ENCODE measurements at regions not wholly inside any gene's neighbourhood (a gene's known extent, or its start where the extent isn't known, plus 50 kb on each side); places are given as distances from the start of the nearest gene placed in this dataset.

GRCh38 chr2:195490319-195490718, 166.7 kb upstream of the SLC39A10 start:
- no peak for DNase-seq

DNA sequence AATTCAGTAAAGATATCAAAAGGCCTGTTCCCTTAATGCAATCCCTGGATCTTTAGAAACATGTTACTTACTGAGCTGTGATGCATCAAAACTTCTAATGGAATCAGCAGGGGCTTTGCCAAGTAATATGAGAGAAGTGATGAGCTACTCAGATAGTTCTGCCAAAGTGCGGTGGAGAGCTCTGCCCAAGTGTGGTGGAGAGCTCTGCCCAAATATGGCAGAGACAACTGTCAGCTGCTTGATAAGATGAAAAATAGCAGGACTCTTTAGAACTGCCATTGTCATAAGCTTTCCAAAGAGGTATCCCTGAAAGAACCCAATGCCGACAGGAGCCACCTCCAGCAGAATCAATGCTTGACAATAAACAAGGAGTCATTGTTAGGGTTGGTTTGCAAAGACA, 167.9 kb upstream of the SLC39A10 start:
- no peak for DNase-seq

GRCh38 chr2:195488567-195488966, 168.5 kb upstream of the SLC39A10 start:
- no peak for DNase-seq

DNA sequence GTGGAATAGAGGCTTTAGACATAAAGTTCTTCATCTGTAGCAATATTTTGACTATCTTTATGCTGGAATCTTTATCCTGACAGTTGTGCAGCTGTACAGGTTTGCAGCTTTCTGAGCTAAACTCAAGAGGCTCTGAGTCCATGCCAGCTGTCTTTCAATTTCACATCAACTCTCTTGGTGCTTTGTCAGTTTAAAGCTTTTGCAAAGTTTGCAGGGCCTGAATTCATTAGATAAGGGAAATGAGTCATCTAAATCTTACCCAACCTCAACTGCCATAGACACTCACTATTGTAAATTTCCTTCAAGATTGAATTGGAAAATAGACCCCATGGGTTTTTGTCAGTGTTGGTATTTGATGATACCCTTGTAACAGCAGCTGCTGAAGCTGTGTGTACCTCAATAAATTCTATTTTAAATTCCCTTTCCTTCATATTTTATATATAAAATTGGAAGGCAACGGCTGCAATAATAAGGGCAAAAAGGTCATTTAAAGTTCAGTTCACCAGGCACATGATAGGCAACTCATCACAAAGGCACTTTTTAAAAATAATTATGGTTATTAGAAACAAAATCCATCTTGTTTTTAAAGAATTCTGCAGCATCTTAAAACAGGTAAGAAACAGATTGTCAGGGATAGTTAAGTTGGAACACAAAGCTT, 169.9 kb upstream of the SLC39A10 start:
- DNase-seq = no peak

- no peak for DNase-seq
Observed at GRCh38 chr2:195486520-195486919, 170.5 kb upstream of the SLC39A10 start.

GRCh38 chr2:195482010-195482409, 175.0 kb upstream of the SLC39A10 start:
- DNase-seq = no peak

GRCh38 chr2:195480121-195480520, 176.9 kb upstream of the SLC39A10 start:
- no peak for DNase-seq

DNA sequence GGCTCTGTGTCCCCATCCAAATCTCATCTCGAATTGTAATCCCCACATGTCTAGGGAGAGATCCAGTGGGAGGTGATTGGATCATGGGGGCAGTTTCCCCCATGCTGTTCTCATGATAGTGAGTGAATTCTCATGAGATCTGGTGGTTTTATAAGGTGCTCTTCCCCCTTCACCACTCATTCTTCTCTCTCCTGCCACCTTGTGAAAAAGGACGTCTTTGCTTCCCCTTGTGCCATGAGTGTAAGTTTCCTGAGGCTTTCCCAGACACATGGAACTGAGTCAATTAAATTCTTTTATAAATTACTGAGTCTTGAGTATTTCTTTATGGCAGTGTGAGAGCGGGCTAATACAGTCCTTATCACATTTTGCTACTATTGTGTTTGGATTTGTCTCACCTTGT, 177.6 kb upstream of the SLC39A10 start:
- no peak for DNase-seq

DNA sequence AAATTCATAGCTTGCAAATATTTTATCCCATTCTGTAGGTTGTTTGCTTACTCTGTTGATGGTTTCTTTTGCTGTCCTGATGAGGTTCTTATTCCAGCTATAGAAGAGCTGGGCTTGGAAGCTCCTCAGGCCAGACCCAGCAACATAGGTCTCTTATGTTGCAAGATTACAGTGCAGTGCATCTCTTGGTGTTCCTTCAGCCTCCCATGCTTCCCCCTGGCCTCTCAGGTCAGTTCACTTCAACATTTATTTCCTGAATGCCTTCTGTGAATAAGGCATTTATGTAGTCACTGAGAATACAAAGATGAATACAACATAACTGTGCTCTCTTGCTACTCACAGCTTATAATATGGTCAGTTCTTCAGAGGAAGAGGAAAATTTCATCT, 179.0 kb upstream of the SLC39A10 start:
- DNase-seq = no peak

GRCh38 chr2:195477248-195477995, 179.6 kb upstream of the SLC39A10 start:
- DNase-seq = no peak

- no peak for DNase-seq
Observed at GRCh38 chr2:195475336-195475735, 181.7 kb upstream of the SLC39A10 start.

GRCh38 chr2:195473862-195474261, 183.2 kb upstream of the SLC39A10 start:
- DNase-seq = no peak

GRCh38 chr2:195472501-195473234, 184.4 kb upstream of the SLC39A10 start:
- no peak for DNase-seq

DNA sequence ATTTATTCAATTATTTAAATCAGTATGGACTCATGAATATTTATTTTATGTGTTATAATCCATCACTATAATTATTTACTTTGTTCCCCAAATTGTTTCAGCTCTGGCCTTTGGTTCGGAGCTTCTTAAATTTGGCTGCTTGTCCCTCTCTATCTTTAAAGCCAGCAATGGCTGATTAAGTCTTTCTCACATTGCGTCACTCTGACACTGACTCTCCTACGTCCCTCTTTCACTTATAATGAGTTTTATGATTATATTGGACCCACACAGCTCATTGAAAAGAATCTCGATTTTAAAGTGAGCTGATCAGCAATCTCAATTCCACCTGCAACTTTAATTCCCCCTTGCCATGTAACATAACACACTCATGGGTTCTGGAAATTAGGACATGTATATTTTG, 185.2 kb upstream of the SLC39A10 start:
- no peak for DNase-seq

GRCh38 chr2:195471163-195471562, 185.9 kb upstream of the SLC39A10 start:
- DNase-seq = no peak

- DNase-seq = no peak
Observed at GRCh38 chr2:195470622-195471021, 186.4 kb upstream of the SLC39A10 start.

GRCh38 chr2:195468771-195469170, 188.3 kb upstream of the SLC39A10 start:
- no peak for DNase-seq

DNA sequence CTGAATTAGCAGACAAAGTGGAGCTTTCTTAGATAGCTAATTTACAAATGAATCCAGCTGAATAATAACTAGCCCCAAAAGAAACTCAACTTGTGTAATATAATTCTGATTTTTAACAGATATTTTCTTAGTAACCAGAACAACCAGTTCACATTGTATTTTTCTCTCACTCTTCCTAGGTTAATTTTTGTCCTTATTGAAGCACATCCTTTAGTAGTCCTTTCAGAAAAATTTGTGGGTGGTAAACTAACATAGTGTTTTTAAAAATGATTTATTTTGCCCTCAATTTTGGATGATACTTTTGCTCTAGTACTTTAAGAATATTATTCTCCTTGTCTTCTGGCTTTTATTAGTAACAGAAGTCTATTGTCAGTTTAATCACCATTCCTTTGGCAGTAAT, 190.6 kb upstream of the SLC39A10 start:
- no peak for DNase-seq

GRCh38 chr2:195461010-195461409, 196.0 kb upstream of the SLC39A10 start:
- no peak for DNase-seq

DNA sequence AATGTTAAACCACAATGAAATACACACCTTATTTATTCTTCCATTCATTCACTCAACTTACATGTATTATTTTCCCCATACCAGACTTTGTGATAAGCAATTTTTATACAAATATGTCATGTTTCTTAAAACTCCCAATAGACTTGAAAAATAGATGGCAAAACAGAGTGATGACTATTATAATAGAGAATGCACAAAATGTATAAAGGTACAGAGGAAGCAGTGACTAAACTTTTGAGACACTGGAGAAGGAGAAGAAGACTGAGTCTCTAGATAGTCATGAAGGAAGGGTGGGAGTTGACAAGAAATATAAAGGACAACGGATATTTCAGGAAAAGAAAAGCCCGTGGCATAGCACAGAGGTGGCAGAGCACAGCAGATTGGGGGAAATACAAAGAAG, 198.1 kb upstream of the SLC39A10 start:
- DNase-seq = no peak

- DNase-seq = no peak
Observed at GRCh38 chr2:195457873-195458272, 199.2 kb upstream of the SLC39A10 start.

GRCh38 chr2:195456771-195457170, 200.3 kb upstream of the SLC39A10 start:
- DNase-seq = no peak

DNA sequence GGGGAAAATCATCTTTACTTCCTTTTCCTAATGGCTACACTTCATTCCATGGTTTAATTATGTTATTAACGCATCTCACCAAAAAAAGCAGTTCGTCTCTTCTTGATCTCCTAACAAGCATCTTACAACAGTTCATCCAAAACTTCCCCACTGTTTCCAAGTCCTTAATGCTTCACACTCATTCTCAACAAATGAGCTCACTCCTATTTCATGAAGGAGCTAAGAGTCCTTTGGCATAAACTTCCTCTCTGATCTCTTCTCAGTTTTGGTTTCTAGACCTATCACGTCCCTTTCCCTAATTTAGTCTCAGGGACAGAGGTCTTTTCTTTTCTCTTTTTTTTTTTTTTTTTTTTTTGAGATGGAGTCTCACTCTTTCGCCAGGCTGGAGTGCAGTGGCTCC, 205.9 kb upstream of the SLC39A10 start:
- no peak for DNase-seq

DNA sequence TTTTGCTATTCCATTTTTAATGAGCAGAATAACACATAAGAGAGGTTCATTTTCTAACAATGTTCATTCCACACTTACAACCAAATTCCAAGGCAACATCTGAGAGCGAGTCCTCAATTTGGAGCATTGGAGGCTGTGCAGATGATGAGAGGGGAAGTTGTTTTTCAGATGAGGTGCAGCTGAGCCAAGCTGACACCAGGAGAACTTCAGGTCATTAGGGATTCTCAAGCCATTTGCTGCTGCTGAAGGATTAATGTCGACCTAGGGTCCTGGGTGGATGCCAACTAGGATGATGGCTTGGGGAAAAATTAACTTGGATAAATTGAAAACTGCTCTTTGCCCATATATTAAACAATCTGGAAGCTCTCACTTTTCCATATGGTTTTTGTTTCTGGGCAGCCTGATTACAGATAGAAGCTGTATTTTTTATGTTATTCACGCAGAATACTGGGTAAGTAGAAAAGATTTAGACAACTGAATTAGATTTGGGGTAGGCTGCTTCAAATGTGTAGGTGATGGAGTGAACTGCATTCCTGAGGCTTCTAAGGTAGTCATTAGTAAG, 206.4 kb upstream of the SLC39A10 start:
- no peak for DNase-seq

Data from SHP77 (cell line).